ENCODE measurements at regions not wholly inside any gene's neighbourhood (a gene's known extent, or its start where the extent isn't known, plus 50 kb on each side); places are given as distances from the start of the nearest gene placed in this dataset.

- TF ChIP-seq EZH2 (IDR thresholded peaks at IDR 0.05; ENCODE audit: low read length) (no peak), CTCF (optimal IDR thresholded peaks at IDR 0.05 in 1 of 3, IDR thresholded peaks at IDR 0.05 in 1 of 3, conservative IDR thresholded peaks at IDR 0.05 in 1 of 3; ENCODE audit: extremely low read depth in 1 of 3, insufficient read depth in 2 of 3, low read length in 3 of 3) (no peak)
Measured at GRCh38 chr10:125555743-125556142, 127.2 kb downstream of the TEX36 start.

All from keratinocyte (primary cell).